ENCODE measurements at regions not wholly inside any gene's neighbourhood (a gene's known extent, or its start where the extent isn't known, plus 50 kb on each side); places are given as distances from the start of the nearest gene placed in this dataset.

DNA sequence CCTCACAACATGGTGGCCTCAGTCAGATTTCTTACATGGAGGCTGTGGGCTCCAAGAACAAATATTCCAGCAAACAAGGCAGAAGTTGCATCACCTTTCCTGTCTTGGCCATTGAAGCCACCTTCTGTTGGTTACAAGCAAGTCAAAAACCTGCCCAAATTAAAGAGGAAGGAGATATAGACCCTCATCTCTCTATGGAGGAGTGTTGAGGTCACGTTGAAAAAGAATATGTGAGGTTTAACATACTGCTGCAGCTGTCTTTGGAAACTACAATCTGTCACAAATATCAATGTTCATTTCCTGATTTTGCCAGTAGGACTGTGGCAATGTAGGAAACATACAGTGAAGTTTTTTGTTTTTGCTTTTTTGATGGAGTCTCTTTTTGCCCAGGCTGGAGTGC is 211.4 kb downstream of the COPRS start:
- no peak for TF ChIP-seq EZH2 (IDR thresholded peaks at IDR 0.05; ENCODE audit: low read depth)
- TF ChIP-seq, protein P1, sequence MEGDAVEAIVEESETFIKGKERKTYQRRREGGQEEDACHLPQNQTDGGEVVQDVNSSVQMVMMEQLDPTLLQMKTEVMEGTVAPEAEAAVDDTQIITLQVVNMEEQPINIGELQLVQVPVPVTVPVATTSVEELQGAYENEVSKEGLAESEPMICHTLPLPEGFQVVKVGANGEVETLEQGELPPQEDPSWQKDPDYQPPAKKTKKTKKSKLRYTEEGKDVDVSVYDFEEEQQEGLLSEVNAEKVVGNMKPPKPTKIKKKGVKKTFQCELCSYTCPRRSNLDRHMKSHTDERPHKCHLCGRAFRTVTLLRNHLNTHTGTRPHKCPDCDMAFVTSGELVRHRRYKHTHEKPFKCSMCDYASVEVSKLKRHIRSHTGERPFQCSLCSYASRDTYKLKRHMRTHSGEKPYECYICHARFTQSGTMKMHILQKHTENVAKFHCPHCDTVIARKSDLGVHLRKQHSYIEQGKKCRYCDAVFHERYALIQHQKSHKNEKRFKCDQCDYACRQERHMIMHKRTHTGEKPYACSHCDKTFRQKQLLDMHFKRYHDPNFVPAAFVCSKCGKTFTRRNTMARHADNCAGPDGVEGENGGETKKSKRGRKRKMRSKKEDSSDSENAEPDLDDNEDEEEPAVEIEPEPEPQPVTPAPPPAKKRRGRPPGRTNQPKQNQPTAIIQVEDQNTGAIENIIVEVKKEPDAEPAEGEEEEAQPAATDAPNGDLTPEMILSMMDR (conservative IDR thresholded peaks at IDR 0.05): no peak
